Tibial nerve (tissue), 3 donors: ENCODE measurements at regions not wholly inside any gene's neighbourhood (a gene's known extent, or its start where the extent isn't known, plus 50 kb on each side); places are given as distances from the start of the nearest gene placed in this dataset.

Source experiments
- POLR2A ChIP-seq, 2 donors: fragments of 450-650 bp; IDR thresholded peaks; one replicate each; pipeline ENCODE4 v1.6.1; 2017; ENCODE audit warnings: antibody characterized with exemption in 2 of 2, mild to moderate bottlenecking in 2 of 2, moderate library complexity in 2 of 2
- TF ChIP-seq, protein P1 (sequence below), 5 experiments: fragments of 200-600 bp in 3 of 5; fragments of 450-650 bp in 2 of 5; sonication (generic) in 3 of 5; IDR thresholded peaks; one replicate each; pipeline ENCODE4 v1.5.1; 2016 to 2019; ENCODE audit warnings: antibody characterized with exemption in 5 of 5, mild to moderate bottlenecking in 3 of 5, moderate library complexity in 2 of 5

DNA sequence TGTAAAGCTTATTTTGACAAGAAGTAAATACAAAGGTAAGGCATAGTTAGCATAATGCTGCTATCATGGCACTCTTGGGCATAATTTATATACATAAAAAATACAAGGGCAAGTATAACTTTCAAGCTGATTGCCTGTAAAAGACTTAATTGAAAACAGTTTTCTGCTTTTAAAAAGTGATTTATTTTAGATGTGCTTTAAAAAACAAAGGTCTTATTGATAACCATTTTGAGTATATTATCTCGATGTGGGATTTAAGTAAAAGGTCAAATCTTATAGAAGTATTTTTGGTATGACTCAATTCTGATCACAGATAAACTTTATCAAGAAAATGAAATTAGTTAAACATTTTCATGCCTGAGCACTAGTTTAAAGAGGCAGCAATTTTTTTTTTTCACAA is 175.8 kb downstream of the KCNRG start:
- TF ChIP-seq POLR2A (IDR thresholded peaks at IDR 0.05) = no peak
- TF ChIP-seq, protein P1, sequence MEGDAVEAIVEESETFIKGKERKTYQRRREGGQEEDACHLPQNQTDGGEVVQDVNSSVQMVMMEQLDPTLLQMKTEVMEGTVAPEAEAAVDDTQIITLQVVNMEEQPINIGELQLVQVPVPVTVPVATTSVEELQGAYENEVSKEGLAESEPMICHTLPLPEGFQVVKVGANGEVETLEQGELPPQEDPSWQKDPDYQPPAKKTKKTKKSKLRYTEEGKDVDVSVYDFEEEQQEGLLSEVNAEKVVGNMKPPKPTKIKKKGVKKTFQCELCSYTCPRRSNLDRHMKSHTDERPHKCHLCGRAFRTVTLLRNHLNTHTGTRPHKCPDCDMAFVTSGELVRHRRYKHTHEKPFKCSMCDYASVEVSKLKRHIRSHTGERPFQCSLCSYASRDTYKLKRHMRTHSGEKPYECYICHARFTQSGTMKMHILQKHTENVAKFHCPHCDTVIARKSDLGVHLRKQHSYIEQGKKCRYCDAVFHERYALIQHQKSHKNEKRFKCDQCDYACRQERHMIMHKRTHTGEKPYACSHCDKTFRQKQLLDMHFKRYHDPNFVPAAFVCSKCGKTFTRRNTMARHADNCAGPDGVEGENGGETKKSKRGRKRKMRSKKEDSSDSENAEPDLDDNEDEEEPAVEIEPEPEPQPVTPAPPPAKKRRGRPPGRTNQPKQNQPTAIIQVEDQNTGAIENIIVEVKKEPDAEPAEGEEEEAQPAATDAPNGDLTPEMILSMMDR (IDR thresholded peaks at IDR 0.05) = no peak
